ENCODE measurements at regions not wholly inside any gene's neighbourhood (a gene's known extent, or its start where the extent isn't known, plus 50 kb on each side); places are given as distances from the start of the nearest gene placed in this dataset.
"Not testable (repeated sequence)": the region's sequence is repeated elsewhere in the genome, so short reads cannot be mapped to it uniquely, and the experiment has no call there.

GRCh38 chr9:110126986-110127864, 80.7 kb downstream of the C9orf152 start:
- no peaks in the 10 kb centered on the region for H3K36me3 Mint-ChIP-seq (ENCODE audit: low read depth)
- no peak overlapping the region for H3K4me3 Mint-ChIP-seq
- H3K27me3 Mint-ChIP-seq, result no peaks in the 10 kb centered on the region
- H3K4me1 Mint-ChIP-seq (ENCODE audit: low read depth), result peaks cover 18% of the 10 kb centered on the region
- no peaks in the 10 kb centered on the region for H3K9me3 Mint-ChIP-seq
- DNase-seq, result no peak
- H3K27ac Mint-ChIP-seq, result no peak overlapping the region

- H3K9me3 Mint-ChIP-seq, result no peaks in the 10 kb centered on the region
- H3K36me3 Mint-ChIP-seq (ENCODE audit: low read depth), result no peaks in the 10 kb centered on the region
- H3K27ac Mint-ChIP-seq, result no peak overlapping the region
- DNase-seq, result no peak
- peaks cover 22% of the 10 kb centered on the region for H3K4me1 Mint-ChIP-seq (ENCODE audit: low read depth)
- H3K27me3 Mint-ChIP-seq, result no peaks in the 10 kb centered on the region
- H3K4me3 Mint-ChIP-seq, result no peak overlapping the region
Observed at GRCh38 chr9:110128664-110129329, 79.2 kb downstream of the C9orf152 start.

- Mint-ChIP-seq H3K4me1 (ENCODE audit: low read depth) (peaks cover 20% of the 10 kb centered on the region), H3K4me3 (no peak overlapping the region), H3K27me3 (no peaks in the 10 kb centered on the region), H3K9me3 (no peaks in the 10 kb centered on the region), H3K36me3 (ENCODE audit: low read depth) (no peaks in the 10 kb centered on the region), H3K27ac (no peak overlapping the region)
- DNase-seq, result no peak
Observed at GRCh38 chr9:110129425-110129824, 78.5 kb downstream of the C9orf152 start.

GRCh38 chr9:110130211-110130610, 77.7 kb downstream of the C9orf152 start:
- Mint-ChIP-seq H3K9me3 (no peaks in the 10 kb centered on the region), H3K36me3 (ENCODE audit: low read depth) (no peaks in the 10 kb centered on the region), H3K4me1 (ENCODE audit: low read depth) (peaks cover 20% of the 10 kb centered on the region), H3K4me3 (no peak overlapping the region), H3K27me3 (no peaks in the 10 kb centered on the region), H3K27ac (no peak overlapping the region)
- DNase-seq, result no peak

GRCh38 chr9:110130791-110131416, 77.1 kb downstream of the C9orf152 start:
- Mint-ChIP-seq H3K27ac (no peak overlapping the region), H3K27me3 (no peaks in the 10 kb centered on the region), H3K4me1 (ENCODE audit: low read depth) (peaks cover 14% of the 10 kb centered on the region)

GRCh38 chr9:110131499-110131898, 76.5 kb downstream of the C9orf152 start:
- Mint-ChIP-seq H3K4me3 (no peak overlapping the region), H3K27me3 (no peaks in the 10 kb centered on the region), H3K27ac (no peak overlapping the region), H3K36me3 (ENCODE audit: low read depth) (peaks cover 6% of the 10 kb centered on the region), H3K9me3 (no peaks in the 10 kb centered on the region), H3K4me1 (ENCODE audit: low read depth) (peaks cover 8% of the 10 kb centered on the region)
- DNase-seq, result no peak

More at GRCh38 chr9:110130791-110131416, 77.1 kb downstream of the C9orf152 start:
- DNase-seq, result no peak
- Mint-ChIP-seq H3K36me3 (ENCODE audit: low read depth) (peaks cover under 1% of the 10 kb centered on the region), H3K4me3 (no peak overlapping the region), H3K9me3 (no peaks in the 10 kb centered on the region)

GRCh38 chr9:110132531-110132930, 75.4 kb downstream of the C9orf152 start:
- H3K36me3 Mint-ChIP-seq (ENCODE audit: low read depth), result peaks cover 14% of the 10 kb centered on the region
- DNase-seq; H3K4me1 Mint-ChIP-seq (ENCODE audit: low read depth); H3K27me3 Mint-ChIP-seq; H3K27ac Mint-ChIP-seq; H3K4me3 Mint-ChIP-seq; H3K9me3 Mint-ChIP-seq: not testable (repeated sequence)

- Mint-ChIP-seq H3K4me3 (no peak overlapping the region), H3K36me3 (ENCODE audit: low read depth) (peaks cover 18% of the 10 kb centered on the region), H3K9me3 (no peaks in the 10 kb centered on the region), H3K27me3 (no peaks in the 10 kb centered on the region), H3K4me1 (ENCODE audit: low read depth) (peaks cover 4% of the 10 kb centered on the region), H3K27ac (no peak overlapping the region)
- DNase-seq, result no peak
Observed at GRCh38 chr9:110133059-110133458, 74.9 kb downstream of the C9orf152 start.

GRCh38 chr9:110133608-110134210, 74.2 kb downstream of the C9orf152 start:
- H3K9me3 Mint-ChIP-seq, result no peaks in the 10 kb centered on the region
- DNase-seq, result no peak
- no peak overlapping the region for H3K27ac Mint-ChIP-seq
- H3K4me1 Mint-ChIP-seq (ENCODE audit: low read depth), result peaks cover 4% of the 10 kb centered on the region
- no peaks in the 10 kb centered on the region for H3K27me3 Mint-ChIP-seq
- H3K4me3 Mint-ChIP-seq, result no peak overlapping the region
- H3K36me3 Mint-ChIP-seq (ENCODE audit: low read depth), result peaks cover 20% of the 10 kb centered on the region

GRCh38 chr9:110135846-110136245, 72.1 kb downstream of the C9orf152 start:
- Mint-ChIP-seq H3K4me3 (no peak overlapping the region), H3K27me3 (no peaks in the 10 kb centered on the region), H3K27ac (no peak overlapping the region), H3K9me3 (no peaks in the 10 kb centered on the region), H3K36me3 (ENCODE audit: low read depth) (peaks cover 20% of the 10 kb centered on the region), H3K4me1 (ENCODE audit: low read depth) (peaks cover 4% of the 10 kb centered on the region)
- DNase-seq, result no peak

GRCh38 chr9:110136802-110137201, 71.2 kb downstream of the C9orf152 start:
- peaks cover 23% of the 10 kb centered on the region for H3K36me3 Mint-ChIP-seq (ENCODE audit: low read depth)
- no peaks in the 10 kb centered on the region for H3K9me3 Mint-ChIP-seq
- H3K27ac Mint-ChIP-seq, result no peak overlapping the region
- no peaks in the 10 kb centered on the region for H3K27me3 Mint-ChIP-seq
- no peak for DNase-seq
- H3K4me1 Mint-ChIP-seq (ENCODE audit: low read depth), result peaks cover 8% of the 10 kb centered on the region
- H3K4me3 Mint-ChIP-seq, result no peak overlapping the region

- DNase-seq, result no peak
- Mint-ChIP-seq H3K36me3 (ENCODE audit: low read depth) (peaks cover 23% of the 10 kb centered on the region), H3K4me1 (ENCODE audit: low read depth) (peaks cover 29% of the 10 kb centered on the region), H3K9me3 (no peaks in the 10 kb centered on the region), H3K27me3 (no peaks in the 10 kb centered on the region), H3K4me3 (no peak overlapping the region), H3K27ac (no peak overlapping the region)
Observed at GRCh38 chr9:110140276-110140675, 67.7 kb downstream of the C9orf152 start.

GRCh38 chr9:110141227-110141793, 66.6 kb downstream of the C9orf152 start:
- no peak overlapping the region for H3K27ac Mint-ChIP-seq
- no peaks in the 10 kb centered on the region for H3K9me3 Mint-ChIP-seq
- peaks cover 30% of the 10 kb centered on the region for H3K4me1 Mint-ChIP-seq (ENCODE audit: low read depth)
- no peaks in the 10 kb centered on the region for H3K27me3 Mint-ChIP-seq
- no peak for DNase-seq
- H3K4me3 Mint-ChIP-seq, result no peak overlapping the region
- peaks cover 18% of the 10 kb centered on the region for H3K36me3 Mint-ChIP-seq (ENCODE audit: low read depth)

- Mint-ChIP-seq H3K27ac (peak overlapping the region; percentile 63), H3K4me3 (no peak overlapping the region), H3K9me3 (no peaks in the 10 kb centered on the region), H3K36me3 (ENCODE audit: low read depth) (peaks cover 10% of the 10 kb centered on the region), H3K27me3 (no peaks in the 10 kb centered on the region), H3K4me1 (ENCODE audit: low read depth) (peaks cover 36% of the 10 kb centered on the region)
- no peak for DNase-seq
Observed at GRCh38 chr9:110142253-110142652, 65.7 kb downstream of the C9orf152 start.

All from activated T-cell treated with anti-CD3 and anti-CD28 coated beads, Interleukin-2, amount 50 U/mL, for 24 hours (primary cell).